HG03378 (cell line): ENCODE measurements at regions not wholly inside any gene's neighbourhood (a gene's known extent, or its start where the extent isn't known, plus 50 kb on each side); places are given as distances from the start of the nearest gene placed in this dataset.

Source experiments
- ATAC-seq: cut with Tn5 transposase; IDR thresholded peaks from one replicate; pipeline ENCODE4 v1.9.1; 2021; ENCODE audit warnings: mild to moderate bottlenecking, moderate library complexity; ENCODE audit not compliant: unreplicated experiment

DNA sequence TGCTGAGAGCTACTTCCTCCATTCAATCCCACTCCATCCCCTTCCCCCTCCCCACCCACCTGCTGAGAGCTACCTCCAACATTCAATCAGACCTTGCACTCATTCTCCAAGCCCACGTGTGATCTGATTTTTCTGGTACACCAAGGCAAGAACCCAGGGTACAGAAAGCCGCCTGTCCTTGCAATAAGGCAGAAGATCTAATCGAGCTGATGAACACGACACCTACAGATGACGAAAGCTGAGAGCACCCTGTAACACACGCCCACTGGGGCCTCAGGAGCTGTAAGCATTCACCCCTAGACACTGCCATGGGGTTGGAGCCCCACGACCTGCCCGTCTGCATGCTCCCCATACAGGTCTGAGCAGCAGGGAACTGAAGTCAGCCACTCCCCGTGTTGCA, 58.3 kb downstream of the TRIML1 start:
- ATAC-seq = no peak

DNA sequence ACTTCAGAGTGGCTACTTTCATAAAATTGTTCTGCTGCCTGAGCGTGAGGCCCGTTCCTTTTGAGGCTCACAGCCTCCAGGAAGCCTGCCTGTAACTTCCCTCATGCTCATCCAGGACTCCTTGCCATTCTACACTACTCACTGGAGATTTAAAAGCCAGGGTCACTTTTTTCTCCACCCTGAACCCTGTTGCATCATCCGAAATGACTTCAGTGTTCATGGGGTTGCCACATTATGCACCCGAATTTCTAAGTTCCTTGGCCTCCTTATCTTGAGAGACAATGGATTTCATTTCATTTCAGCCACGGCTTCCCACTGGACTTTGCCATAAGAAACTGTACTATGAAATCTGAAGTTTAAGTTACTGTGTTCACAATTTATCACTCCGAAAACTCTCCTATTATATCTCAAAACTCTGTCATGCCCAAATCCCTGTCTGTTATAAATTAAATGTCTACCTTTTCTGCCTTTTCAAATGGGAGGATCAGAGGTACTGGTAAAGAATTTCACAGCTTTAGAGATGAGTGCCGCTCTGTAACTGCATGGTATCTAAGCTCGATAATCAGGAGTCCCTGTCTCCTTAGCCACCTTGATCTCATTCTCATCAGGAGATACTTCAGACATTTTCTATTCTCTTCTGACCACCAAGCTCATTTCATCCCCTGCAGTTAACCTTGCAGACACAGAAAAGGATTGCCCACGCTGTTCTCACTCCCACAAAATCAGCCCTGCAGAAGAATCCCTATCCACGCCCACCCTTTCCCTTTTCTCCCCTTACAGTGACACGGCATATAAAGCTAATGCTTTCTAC, 59.9 kb downstream of the TRIML1 start:
- ATAC-seq = no peak

DNA sequence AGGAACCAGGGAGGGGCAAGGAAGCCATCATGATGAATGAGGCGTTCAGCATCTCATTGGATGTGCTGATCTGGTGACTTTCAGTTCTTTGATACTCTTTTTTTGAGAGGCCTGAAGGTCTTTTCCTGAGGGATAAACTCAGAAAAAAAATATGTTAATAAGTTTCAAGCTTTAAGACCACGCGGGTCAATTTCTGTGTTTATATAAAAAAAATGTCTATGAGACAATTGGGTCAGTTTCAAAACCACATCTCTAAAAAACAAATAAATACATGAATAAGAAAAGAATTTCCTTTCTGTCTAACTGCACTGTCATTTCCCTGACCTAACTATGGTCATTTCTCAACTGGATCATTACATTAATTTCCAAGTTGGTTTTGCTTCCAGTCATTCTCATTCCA, 62.6 kb downstream of the TRIML1 start:
- ATAC-seq = no peak

DNA sequence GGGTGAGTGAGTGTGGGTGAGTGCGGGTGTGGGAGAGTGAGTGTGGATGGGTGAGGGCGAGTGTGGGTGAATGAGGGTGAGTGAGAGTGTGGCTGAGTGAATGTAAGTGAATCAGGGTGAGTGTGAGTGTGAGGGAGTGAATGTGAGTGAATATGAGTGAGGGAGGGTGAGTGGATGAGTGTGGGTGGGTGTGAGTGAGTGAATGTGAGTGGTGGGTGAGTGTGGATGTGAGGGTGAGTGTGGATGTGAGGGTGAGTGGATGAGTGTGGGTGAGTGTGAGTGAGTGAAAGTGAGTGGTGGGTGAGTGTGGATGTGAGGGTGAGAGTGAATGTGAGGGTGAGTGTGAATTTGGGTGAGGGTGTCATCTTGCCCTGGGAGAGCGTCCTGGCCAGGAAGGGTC, 67.5 kb downstream of the TRIML1 start:
- no peak for ATAC-seq

DNA sequence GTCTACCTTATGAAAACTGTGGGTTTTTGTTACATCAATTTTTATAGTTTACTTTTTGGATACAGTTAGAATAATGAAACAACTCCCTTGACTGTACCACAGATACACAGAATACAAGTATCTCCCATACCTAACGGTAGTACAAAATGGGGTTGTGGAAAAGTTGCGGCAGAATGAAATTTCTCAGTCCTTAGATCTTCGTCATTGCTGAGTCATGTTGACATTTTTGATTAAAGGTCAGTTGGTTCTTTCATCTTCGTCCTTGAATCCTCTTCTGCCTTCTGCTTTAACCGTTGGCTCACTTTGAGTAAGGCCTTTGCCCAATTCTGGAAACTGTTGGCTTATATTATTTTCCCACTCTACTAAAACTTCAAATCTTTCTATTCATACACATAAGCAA, 75.6 kb downstream of the TRIML1 start:
- no peak for ATAC-seq

DNA sequence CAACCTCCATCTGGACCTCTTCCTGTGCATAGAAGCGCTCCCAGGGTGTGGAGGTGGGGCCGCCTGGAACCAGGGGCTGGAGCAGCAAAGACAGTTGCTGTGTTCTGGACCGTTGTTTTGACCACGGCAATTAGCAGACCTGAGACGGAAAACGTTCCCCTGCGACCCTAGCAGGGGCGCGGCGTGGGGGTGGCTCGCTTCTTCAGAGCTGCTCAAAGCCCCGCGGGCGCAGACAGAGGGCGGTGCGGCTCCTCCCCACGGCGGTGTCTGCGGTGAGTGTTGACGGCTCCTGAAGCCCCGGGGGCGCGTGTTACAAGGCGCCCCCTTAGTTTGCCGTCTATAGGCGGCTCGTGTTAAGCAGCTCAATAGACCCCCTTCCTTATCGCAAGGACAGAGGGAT, 79.2 kb downstream of the TRIML1 start:
- ATAC-seq = no peak

DNA sequence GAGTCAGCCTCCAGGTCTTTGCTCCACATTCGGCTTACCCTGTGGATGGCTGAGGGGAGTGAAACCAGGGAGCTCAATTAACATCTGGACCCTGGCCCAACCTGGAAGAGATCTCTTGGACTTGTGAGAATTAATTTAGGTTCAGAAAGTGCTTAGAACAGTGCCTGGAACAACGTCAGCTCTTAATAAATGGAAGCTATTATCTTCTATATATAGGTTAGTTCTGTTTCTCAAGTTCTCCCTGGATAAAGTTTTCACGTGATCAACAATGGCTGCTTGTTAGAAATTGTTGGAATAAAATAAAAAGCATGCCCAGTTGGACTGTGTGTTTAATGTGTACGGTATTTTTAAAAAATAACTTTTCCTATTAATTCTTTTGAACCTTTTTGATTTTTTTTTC, 80.8 kb downstream of the TRIML1 start:
- no peak for ATAC-seq

DNA sequence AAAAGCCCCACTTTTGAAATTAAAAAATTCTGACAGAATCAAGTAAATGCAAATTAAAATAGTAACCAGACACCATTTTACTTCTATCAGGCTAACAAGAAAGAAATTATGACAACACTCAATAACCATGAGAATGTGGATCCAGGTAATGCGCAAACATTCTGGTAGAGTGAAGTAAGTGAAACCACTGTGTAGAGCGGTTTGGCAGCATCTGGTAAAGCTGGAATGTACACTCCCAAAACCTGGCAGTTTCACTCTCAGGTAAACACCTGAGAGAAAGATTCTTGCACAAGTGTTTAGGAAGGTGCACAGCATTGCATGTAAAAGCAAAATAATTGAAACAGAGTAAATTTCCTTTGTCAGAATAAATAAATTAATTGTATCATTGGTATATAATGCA, 81.8 kb downstream of the TRIML1 start:
- ATAC-seq = no peak

DNA sequence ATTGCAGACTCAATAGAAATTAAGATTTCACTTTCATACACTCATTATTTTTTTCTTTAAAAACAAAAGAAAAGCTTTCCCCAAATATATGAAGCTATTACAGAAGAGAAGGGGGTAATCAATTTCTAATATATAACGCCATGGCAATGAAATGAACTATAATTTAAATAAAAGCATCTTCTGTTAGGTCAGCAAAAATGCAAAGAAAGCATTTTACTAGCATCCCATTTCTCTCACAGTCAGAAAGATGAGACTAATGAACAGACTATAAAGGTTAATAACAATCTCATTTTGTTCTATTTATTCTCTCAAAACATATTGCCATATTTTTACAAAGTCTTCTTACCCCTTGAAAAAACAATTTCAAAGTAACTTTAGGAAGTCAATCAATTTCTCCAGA, 89.0 kb downstream of the TRIML1 start:
- no peak for ATAC-seq

DNA sequence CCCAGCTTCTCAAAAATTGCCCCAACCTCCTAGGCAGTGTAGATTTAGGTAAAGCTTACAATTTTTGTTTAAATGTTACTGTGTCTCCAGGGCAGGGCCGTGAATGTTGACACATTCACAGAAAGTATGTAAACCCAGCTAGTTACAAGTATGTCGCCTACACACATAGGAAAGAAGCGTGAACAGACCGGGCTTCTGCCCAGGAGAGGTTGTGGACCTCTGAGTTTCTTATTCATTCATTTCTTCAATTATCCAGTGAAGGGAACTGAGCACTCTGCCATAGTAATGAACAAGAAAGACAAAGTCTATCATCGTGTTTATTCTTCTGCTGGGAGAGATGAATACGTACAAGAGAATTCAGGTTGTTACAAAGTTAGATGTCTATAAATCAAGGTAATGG, 93.2 kb downstream of the TRIML1 start:
- no peak for ATAC-seq

DNA sequence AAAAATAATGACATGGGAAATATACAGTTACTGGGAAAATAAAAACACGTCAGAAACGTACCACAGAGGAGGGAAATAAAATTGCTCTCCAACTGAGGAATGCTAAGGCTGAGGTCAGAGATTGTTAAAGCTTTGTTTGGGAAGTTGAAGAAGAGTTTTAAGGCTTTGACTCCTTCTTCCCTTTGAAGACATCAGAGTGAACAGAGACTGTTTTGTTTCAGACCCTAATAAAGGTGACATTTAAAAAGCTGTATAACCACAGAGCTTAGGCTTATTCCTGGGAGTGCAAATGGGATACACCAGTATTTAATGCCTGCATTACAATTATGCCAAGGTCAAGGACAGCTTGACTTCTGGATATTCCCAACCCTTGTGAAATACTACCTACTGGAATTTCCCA, 102.8 kb downstream of the TRIML1 start:
- ATAC-seq = no peak

DNA sequence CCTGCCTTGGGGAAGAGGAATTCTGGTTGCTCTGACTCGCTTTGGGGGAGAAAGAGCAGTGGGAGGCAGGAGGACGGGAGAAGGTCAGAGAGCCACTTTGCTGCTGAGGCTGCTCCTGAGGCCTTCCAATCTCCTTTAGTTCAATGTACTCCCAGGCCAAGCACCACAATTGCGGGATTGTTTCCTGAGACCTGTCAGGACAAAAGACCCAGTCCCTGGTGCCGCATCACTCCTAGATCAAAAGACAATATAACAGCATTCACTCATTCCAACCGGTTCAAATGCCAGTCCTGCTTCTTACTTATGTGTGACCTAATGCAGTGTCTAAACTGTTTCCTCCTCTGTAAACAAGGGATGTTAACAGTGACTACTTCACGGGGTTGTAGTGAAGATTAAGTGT, 106.4 kb downstream of the TRIML1 start:
- no peak for ATAC-seq

DNA sequence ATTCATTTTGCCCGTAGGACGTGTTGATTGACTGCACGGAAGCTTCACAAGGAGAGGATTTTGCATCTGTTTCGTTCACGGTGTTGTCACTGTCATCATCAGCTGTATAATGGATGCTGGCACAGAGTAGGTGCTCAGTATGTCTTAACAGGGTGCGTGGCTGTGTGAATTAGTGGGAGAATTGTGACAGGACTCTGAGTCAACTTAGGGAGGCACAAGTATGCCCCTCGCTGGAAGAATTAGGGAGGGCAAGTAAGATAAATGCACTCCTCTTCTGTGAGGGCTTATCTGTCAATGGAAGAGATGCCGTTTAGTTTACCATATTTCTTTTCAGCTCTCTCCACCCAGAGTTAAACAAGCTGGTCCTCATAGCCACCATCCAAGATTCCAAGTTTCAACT, 107.2 kb downstream of the TRIML1 start:
- ATAC-seq = no peak

DNA sequence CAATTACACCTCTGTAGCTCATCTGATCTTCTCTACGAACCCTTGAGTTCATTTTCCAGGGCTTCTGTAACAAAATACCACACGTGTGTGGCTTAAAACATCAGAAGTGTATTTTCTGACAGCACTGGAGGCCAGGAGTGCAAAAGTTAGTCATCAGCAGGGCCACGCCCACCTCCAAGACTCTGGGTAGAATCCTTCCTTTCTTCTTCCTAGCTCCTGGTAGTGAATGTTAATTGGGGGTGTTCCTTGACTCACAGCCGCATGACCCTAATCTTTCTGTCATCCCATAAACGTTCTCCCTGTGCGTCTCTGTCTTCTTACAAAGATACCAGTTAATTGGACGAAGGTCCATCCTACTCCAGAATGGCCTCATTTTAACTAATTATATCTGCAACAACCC, 115.0 kb downstream of the TRIML1 start:
- ATAC-seq = no peak

DNA sequence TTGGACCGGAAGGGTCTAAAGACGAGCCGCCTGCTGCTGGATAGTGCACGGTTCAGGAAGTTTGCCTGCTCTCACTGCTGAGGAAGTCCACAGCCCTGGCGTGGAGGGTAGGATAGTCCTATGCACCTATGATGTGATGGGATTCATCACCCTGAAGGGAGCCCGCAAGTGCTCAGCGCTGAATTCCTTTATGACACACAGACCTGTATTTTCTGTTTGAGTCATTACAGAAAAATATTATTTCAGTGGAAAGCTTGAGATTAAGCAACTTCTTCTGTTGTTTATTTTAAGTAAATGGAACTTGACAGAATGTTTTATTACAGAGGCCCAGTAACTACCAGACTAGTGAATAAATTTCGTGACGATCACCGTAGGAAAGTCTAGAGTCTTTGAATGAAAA, 123.2 kb downstream of the TRIML1 start:
- no peak for ATAC-seq

DNA sequence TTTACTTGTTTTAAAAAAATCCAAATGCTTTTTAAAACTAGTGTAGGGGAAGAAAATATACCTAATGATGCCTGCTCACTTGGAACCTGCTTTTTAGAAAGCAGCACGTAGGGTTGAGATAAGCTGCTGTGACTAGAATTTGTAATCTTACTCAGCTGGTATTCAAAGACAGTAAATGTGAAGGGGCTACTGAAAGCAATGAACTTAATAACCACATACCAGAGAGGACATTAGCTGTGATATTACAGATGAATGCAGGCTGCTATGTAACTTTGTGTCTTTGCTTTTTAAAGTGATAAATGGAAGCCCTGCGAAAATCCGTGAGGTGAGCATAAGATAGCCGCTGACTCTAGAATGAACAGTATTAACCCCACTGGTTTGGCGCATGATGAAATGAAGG, 124.1 kb downstream of the TRIML1 start:
- no peak for ATAC-seq

DNA sequence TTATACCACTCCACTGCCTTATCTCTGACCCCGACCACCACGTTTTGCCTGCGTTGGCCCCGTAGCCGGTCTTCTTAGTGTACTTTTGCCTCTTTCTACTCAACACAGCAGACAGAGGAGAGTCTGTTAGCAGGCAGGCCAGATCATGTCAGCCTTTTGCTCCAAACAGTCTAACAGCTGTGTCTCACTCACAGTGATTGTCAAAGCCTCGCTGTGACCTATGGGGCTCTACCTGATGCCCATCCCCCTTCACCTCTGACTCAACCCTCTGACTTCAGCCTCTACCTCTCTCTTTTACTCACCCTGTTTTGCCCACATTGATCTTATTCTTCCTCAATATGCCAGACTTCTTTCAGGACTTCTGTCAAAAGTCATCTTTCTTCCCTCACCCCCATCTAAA, 127.1 kb downstream of the TRIML1 start:
- no peak for ATAC-seq

DNA sequence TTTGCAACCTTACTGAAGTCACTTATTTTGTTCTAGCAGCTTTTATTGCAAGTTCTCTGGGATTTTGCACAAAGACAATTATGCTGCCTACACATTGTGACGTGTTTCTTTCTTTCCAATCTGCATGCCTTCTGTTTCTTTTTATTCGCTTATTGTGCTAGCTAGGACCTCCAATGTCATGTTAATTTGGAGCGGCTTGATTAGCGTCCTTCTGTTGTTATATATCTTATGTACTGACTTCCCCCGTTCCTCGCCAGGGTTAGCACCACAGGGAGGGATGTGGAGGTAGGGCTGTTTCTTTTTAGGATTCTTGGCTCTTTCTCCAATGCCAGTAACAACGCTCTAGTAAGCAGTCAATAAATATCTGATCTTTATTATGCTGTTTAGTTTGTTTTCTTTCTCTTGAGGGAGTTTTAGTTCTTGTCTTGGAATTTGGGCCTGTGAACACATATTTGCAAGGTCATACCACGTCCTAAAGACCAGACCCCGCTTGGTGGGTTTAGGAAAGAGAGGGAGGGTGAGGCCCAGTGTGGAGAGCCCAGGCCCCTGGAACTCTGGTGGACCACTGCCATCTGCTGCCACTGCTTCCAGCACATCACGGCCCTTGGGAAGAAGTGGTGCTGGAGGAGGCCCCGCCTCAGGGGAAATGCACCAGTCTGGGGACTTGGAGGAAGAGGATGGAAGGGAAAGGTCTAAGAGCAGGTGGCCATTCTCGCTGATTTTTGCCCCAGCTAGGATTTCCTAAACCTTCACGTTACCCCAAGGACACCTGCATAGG, 129.1 kb downstream of the TRIML1 start:
- no peak for ATAC-seq

DNA sequence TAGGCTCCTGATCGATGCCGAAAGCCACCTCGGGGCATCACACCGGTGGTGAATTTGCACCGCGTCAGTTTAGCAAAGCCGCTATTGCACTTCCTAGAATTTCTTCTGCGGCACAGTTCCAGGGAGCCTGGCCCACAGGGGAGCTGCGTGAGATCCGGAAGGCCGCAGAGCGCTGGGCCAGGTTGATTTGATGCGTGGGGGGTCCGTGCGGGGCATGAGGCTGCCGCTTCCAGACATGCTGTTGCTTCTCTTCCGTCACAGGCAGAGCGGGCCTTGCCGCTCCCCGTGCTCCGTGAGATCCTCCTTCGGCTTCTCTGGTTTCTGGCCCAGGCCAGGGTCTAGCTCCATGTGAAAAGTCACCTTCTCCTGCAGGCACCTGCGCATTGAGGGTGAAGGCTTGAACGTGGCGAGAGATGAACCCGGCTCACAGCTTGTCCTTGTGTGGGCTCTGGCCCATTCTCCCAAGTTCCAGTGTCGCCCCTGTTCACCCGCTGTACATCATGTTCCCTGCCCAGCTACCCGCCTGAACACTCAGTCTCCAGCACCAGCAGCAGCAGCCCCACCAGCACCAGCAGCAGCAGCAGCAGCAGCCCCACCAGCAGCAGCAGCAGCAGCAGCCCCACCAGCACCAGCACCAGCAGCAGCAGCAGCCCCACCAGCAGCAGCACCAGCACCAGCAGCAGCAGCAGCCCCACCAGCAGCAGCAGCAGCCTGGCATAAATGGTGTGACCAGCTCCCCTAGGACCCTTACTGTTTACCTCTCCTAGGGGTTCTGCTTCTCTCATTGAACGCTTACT, 131.2 kb downstream of the TRIML1 start:
- no peak for ATAC-seq

DNA sequence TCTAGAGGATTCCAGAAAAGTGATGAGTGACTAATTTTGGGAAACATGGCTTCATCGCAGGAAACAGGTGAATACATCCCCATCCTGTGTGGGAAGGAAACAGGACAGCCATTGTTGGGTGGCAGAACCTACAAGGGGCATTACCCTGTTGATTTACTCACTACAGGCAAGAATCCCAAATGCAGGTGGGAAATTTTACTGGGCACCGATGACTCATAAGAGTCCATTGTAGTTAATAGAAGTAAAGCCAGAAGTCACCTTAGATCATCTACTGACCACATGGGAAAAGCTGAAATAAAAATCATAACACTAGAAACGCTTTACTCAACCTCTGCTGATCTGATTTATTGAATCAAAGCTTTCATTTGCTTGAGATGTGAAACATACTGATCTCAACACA, 136.4 kb downstream of the TRIML1 start:
- ATAC-seq = no peak

DNA sequence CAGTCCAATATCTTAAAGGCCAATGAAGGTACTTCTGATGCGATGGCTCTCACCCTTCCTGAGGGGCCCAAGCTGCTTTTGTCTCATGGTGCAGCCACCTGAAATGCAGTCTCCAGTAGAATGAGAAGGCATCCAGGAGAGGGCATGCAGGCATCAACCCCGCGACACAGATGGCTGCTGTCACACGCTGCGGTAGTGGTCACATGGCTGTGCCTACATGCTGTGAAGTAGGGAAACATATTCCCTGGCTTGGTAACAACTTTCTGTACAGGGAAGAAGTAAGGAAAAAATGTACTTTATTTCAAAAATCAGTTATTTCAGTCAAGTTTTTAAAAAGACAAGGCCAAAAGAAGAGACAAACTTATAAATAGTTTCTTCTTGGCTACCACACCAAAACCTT, 139.9 kb downstream of the TRIML1 start:
- no peak for ATAC-seq
